ENCODE measurements at regions not wholly inside any gene's neighbourhood (a gene's known extent, or its start where the extent isn't known, plus 50 kb on each side); places are given as distances from the start of the nearest gene placed in this dataset.

DNA sequence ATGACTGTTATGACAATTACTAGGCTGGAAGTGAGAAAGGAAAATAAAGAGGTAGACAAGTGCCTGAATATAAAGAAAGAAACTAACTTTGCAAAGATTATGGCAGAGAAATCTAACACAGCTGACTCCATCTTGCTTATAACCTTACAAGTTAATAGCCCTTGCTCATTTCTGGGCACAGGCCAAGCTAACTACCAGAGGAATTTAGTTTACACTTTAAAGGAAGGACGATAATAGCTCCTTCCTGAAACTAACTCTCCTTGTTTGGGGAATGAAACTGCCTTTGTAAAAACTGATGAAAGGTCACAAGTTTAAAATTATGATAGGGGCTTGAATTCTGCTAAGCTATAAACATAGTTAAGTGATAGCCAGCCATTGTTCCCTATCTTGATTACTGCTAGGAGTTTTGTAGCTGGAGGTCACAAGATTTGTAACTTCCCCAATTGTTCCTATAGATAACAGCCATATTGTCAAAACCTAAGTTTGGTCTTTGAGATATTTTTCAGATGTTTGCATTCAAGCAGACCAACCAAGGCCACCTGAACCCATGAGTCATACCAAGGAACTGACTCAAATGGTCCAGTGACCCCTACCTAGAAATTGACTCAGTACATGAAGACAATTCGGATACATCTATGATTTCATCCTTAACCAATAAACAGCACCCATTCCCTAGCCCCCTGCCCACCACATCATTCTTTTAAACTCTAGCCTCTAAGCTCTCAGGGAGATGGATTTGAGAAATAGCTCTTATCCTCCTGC is 209.2 kb upstream of the LRATD1 start:
- no peak for DNase-seq (ENCODE audit: low spot score)
- H3K27ac ChIP-seq: no peak overlapping the region
- TF ChIP-seq, protein P1, sequence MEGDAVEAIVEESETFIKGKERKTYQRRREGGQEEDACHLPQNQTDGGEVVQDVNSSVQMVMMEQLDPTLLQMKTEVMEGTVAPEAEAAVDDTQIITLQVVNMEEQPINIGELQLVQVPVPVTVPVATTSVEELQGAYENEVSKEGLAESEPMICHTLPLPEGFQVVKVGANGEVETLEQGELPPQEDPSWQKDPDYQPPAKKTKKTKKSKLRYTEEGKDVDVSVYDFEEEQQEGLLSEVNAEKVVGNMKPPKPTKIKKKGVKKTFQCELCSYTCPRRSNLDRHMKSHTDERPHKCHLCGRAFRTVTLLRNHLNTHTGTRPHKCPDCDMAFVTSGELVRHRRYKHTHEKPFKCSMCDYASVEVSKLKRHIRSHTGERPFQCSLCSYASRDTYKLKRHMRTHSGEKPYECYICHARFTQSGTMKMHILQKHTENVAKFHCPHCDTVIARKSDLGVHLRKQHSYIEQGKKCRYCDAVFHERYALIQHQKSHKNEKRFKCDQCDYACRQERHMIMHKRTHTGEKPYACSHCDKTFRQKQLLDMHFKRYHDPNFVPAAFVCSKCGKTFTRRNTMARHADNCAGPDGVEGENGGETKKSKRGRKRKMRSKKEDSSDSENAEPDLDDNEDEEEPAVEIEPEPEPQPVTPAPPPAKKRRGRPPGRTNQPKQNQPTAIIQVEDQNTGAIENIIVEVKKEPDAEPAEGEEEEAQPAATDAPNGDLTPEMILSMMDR (conservative IDR thresholded peaks at IDR 0.05; ENCODE audit: low read depth): no peak
- CTCF ChIA-PET: interaction anchor here (1.2 kb wide), 1 partner anchor 211 kb away, joined by 3 read pairs; no protein-coding TSS in a partner anchor
- POLR2A ChIA-PET (ENCODE audit: low non-redundant PET): no interaction called here

DNA sequence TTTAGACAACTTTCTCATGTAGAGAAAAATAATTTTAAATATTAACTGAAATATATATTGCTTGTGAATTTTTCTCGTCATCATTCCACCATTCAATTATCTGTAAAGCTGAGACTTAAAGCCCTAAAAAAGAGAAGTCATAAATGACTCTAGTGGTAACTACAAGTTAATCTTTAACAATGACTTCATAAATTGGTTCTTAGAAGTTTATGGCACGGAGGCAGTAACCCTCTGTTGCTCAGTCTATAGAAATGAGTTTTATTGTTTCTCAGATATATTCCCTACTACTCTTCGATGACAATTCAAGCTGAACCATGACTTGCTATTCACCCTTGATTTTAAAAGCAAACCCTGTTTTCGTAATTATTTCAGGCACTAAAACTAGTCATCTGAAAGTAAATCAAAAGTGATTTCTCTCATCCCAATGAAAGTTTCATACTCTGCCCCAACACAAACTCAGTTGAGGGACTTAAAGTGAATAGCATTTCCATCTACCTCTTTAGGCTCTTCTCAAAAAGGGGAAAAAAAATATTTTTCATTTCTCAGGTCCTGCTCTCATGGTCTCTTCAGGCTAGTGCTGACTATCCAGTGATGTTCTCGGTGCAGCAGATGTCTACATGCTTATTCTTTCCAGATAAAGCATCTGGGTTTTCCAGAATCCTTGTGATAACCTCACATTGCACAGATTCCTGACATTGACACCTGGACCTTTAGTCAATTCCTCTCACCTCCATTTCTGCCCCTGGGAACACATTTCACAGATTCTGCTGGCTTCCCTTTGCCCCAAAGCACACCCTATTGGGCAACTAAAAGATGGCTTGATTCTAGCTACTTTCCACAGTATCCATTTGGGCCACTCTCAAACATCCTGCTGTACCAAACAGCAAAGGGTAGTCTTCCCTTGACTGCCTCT is 207.8 kb upstream of the LRATD1 start:
- TF ChIP-seq, protein P1 (conservative IDR thresholded peaks at IDR 0.05; ENCODE audit: low read depth): no peak
- no peak overlapping the region for H3K27ac ChIP-seq
- no peak for DNase-seq (ENCODE audit: low spot score)
- POLR2A ChIA-PET (ENCODE audit: low non-redundant PET): no interaction called here
- CTCF ChIA-PET: interaction anchor here (1.2 kb wide), 1 partner anchor 210 kb away, joined by 3 read pairs; no protein-coding TSS in a partner anchor

DNA sequence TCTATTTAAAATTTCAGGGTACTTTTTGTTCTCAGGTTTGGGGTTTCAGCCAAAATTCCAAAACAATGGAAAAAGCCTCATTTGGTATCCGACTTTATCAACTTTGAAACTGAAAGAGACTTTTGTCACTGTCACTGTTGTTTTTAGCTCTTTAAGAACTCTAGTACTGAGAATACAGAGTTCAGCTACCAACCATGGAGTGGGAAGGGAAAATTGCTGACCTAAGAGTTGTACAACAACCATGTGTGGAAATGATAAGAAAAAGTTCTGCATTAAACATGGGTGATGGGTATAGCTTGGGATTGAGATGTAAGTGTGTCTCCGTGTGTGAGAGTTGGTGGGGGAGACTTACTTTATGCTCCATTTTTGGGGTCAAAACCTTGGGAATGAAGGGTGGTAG is 206.6 kb upstream of the LRATD1 start:
- DNase-seq (ENCODE audit: low spot score): no peak
- TF ChIP-seq, protein P1 (conservative IDR thresholded peaks at IDR 0.05; ENCODE audit: low read depth): no peak
- POLR2A ChIA-PET (ENCODE audit: low non-redundant PET): no interaction called here
- CTCF ChIA-PET: no interaction called here
- no peak overlapping the region for H3K27ac ChIP-seq

DNA sequence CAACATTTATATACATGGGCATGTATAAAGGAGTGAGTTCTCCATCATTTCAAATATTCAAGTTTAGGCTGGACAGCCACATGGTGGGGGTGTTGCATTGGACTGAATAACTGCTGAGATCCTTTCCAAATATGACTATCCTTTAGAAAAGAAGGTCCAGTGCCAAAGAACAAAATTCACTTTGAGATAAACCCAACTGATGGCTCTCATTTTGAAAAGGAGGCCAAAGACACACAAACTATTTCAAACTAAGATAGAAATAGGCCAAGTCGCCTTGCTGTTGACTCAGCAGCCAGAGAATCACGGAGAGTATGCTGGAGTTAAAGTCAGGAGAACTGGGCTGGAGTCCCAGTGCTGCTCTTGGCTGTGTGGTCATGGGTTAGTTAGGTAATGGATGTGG is 204.5 kb upstream of the LRATD1 start:
- no peak overlapping the region for H3K27ac ChIP-seq
- TF ChIP-seq, protein P1 (conservative IDR thresholded peaks at IDR 0.05; ENCODE audit: low read depth): no peak; the same call in 1 of the 2 replicates
- ChIA-PET POLR2A (ENCODE audit: low non-redundant PET) (no interaction called here), CTCF (interaction anchor here (0.6 to 0.7 kb wide), 4 partner anchors 153 to 1149 kb away, joined by 3 to 7 read pairs (median 4); no protein-coding TSS in a partner anchor)
- DNase-seq (ENCODE audit: low spot score): no peak

DNA sequence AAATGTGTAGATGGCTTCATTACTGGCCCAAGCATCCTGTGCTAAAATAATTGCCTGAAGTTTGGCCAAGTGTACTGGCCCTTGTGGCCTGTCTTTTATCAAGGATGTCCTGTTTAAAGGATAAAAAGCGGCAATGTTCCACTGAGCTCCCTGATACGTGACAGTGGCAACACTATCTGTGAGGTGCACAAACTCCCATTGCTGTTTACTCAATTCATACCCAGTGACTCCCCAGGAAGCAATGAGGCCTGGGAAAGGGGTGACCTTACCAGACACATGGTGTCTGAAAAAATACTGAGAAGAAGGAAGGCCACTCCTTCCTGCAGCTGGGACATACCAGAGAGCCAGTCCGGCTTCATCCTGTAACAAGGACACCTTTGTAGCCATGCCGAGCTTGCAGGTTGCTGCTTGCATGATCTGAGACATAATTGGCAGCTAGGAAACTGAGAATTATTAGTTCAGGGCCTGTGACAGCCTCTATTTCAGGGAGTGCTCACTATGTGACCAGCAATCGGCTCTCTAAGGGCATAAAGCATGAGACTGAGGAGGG is 198.5 kb upstream of the LRATD1 start:
- DNase-seq (ENCODE audit: low spot score): no peak
- no peak overlapping the region for H3K27ac ChIP-seq
- CTCF ChIA-PET: no interaction called here
- POLR2A ChIA-PET (ENCODE audit: low non-redundant PET): no interaction called here
- TF ChIP-seq, protein P1 (conservative IDR thresholded peaks at IDR 0.05; ENCODE audit: low read depth): no peak

DNA sequence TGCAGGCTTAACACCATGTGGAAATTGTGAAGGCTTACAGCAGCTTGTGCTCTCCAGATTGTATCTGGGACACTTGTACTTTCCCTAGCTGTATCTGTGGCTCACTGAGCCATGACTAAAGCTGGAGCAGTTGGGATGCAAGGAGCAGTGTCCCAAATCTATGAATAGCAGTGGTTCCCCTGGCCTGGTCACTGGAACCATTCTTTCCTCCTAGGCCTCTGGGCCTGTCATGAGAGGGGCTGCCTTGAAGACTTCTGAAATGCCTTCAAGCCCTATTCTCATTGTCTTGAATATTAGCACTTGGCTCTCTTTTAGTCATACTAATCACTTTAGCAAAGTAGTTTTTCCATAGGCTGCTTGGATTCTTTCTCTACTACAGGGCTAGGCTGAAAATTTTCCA is 186.8 kb upstream of the LRATD1 start:
- DNase-seq (ENCODE audit: low spot score): no peak
- ChIA-PET POLR2A (ENCODE audit: low non-redundant PET) (no interaction called here), CTCF (no interaction called here)
- TF ChIP-seq, protein P1 (conservative IDR thresholded peaks at IDR 0.05; ENCODE audit: low read depth): no peak
- no peak overlapping the region for H3K27ac ChIP-seq

All from RWPE1 (cell line).